GM21447 (cell line): ENCODE measurements at regions not wholly inside any gene's neighbourhood (a gene's known extent, or its start where the extent isn't known, plus 50 kb on each side); places are given as distances from the start of the nearest gene placed in this dataset.
"Not testable (repeated sequence)": the region's sequence is repeated elsewhere in the genome, so short reads cannot be mapped to it uniquely, and the experiment has no call there.

Source experiments
- ATAC-seq: cut with Tn5 transposase; IDR thresholded peaks from one replicate; pipeline ENCODE4 v1.9.1; 2021; ENCODE audit not compliant: unreplicated experiment

DNA sequence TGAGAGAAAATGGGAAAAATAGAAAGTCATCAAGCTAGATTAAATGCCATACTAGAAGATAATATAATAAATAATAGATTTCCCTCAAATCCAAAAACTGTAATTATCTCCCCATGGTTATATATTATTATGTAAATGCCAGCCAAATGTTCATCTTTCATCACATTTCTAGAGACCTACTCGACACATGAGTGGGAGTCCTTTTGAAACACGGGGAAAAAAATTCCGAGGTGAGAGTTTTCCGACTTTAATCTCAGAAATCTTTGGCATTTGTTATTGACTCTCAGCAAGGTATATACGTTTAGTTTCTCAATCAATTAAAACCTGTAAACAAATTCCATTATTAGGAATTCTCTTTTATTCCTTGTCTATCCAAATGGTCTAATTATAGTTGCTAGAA is 465.4 kb upstream of the SMIM31 start:
- ATAC-seq = no peak

DNA sequence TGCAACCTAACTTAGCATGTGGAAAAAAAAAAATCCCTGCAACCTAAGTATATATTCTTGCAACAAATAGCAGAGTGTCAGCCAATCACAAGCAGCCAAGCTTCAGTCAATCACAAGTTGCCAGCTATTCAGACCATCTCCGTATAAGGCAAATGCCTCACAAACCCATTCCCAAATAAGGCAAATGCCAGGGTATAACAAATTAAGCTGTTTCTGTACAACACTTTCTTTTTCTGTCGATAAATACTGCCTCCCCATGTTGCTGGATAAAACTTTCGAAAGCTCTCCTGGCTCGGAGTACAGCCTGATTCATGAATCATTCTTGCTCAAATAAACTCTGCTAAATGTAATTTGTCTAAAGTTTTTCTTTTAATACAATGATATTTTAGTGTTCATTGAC is 460.7 kb upstream of the SMIM31 start:
- no peak for ATAC-seq

DNA sequence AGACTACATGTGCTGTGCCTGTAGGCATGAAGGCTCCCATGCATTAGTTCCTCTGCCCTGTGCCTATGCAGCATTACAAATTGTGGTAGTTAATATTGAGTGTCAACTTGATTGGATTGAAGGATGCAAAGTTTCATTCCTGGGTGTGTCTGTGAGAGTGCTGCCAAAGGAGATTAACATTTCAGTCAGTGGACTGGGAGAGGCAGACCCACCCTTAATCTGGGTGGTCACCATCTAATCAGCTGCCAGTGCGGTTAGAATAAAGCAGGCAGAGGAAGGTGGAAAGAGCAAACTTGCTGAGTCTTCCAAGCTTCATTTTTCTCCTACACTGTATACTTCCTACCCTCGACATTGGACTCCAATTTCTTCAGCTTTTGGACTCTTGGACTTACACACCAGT is 460.2 kb upstream of the SMIM31 start:
- ATAC-seq = no peak

DNA sequence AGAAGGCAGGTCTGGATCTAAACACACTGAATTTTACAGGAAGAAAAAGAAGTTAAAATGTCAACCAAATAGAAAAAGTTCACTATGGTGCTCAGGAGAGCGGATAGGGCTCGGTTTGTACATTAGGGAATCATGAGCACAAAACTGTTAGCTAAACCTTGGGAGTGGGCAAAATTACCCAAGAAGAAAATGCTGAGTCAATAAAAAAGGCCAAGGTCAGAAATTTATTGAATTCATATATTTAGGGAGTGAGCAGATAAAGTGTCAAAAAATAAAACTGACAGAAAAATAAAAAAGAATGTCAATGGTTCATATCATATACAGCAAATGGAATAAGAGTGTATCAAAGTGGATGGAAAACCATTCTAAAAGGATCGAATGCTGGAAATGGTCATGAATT is 452.5 kb upstream of the SMIM31 start:
- ATAC-seq = no peak

DNA sequence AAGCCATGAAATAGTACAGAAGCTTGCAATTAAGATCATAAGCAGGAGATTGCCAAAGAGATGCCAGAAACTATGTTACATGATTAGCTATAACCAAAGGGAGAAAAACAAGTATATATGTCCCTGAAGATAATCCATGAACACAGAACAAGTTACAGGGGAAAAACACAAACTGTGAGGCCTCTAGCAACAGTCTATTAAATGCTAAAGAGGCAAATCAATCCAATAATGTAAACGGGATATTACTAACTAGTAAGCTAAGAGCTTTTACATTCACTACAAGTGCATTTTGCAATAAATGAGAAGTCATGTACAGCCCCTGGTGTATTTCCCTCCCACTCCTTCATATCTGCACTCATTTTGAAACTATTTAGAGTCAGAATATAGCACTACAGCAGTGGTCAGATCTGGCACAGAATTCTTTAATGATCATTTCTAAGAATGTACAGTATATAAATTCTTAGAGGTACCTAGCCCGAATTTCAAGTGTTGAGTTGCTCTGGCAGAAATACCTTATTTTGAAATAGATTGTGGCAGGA is 449.8 kb upstream of the SMIM31 start:
- no peak for ATAC-seq

DNA sequence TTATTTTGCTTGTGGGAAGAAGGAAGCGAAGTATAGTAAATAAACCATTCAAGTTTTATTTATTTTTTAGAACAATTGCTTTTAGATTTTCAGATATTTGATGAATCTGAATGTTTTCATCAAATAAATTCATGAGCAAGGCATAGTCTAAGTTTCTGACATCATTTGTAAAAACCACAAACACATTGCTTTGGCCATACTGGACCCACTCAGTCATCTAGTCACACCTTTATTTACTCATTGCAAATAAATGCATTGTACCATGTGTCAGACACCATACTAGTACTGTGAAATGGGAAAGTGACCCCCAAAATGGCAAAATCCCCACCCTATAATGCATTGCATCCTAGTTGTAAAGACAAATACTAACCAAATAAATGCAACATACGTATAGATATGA is 449.1 kb upstream of the SMIM31 start:
- no peak for ATAC-seq

DNA sequence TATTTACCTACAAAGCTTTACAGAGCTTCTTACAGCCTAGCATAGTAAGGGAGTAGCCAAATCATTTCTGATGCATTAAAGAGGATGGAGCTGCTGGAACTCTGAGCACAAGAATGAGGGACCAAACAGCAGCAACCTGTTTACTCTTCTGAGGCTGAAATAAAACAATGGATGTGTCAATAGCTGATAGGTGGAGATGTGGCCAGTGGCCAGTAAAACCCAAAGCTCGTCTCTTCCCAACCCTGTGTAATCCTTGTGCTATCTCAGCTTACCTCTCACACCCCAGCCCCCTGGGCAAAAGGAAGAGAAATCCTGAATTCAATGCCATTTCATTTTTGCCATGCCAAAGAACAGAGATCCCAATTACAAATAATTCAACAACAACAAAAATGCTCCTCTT is 446.7 kb upstream of the SMIM31 start:
- no peak for ATAC-seq

DNA sequence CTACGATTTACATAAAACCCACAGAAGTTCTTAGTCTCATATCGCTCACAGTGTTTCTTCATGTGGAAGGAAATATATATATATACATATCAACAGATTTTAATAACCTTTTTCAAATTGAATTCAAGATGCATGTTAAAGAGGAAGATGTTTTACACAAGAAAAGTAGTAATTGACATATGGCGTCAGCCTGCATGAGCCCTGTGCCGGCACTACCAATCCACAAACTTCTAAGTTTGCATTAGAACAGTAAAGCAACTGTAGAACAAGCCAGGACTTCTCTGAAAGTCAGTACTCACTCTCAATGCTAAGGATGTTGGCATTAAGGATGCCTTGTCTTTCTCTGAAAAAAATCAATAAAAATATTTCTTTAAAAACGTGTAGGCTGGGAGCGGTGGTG is 441.3 kb upstream of the SMIM31 start:
- no peak for ATAC-seq

DNA sequence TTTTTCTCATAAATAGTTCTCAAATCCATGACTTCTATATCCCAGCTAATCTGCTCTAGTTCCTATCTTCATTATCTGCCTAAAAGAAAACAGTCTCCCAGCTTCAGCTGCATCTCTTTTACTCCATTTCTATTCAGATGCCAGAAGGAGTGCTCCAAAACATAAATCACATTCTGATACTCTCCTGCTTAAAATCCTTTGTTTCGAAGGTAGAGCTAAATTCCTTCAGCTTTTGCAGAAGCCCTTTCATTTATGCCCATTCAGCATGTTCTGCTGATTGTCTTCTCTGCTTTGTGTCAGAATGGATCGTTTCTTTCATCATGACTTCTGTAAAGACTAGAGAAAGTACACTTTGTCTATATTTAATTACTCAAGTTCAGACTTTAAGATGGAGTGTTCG is 440.1 kb upstream of the SMIM31 start:
- ATAC-seq = no peak

DNA sequence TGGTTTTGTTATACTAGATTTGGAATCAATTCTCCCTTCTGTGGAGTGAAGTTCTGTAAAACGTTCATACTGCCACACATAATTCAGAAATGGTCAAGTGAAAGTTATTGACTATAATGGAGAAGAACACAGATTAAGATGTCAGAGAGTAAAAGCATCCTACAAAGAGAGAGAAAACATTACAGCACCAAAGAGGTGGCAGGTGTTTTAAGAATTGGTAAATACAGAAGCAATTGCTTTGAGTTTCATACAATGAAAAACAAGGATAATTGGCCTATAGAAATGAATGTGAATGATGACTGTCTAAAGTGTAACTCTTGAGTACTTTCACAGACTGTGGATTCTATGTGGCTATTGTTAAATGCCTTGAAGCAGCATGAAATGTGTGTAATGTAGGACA is 435.6 kb upstream of the SMIM31 start:
- ATAC-seq = no peak

DNA sequence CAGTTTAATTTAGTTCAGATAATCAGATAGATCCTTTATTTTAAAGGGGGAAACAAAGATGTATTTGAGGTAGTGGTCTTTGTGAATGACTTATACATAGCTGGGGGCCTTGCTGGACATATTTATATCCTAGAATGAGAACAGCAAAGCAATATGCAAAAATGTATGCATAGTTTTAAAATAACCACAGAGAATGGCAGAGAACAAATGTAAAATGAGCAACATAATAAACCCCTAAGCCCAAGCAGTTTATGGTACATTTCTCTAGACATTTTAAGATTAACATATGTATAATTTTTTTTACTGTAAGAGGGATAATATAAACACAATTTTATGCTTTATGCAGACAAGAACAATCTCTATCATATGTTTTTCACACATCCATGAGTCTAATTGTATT is 434.2 kb upstream of the SMIM31 start:
- ATAC-seq = no peak

DNA sequence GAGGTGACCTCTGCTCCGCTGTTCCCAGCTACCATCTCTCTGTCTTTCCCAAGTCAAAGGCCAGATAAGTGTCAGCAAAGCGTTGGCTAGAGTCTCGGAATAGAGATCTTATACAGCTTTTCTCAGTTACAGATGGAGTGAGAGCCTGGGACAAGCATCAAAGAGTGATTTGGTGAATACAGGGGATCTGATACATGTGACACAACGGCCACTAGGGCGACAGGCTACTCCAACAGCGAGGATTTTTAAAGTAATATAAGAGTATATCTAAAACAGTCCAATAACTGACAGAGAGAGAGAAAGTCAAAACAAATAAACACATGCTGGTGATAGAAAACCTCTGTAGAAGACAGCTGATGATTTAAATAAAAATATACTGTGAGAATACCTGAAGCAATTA is 433.1 kb upstream of the SMIM31 start:
- no peak for ATAC-seq

DNA sequence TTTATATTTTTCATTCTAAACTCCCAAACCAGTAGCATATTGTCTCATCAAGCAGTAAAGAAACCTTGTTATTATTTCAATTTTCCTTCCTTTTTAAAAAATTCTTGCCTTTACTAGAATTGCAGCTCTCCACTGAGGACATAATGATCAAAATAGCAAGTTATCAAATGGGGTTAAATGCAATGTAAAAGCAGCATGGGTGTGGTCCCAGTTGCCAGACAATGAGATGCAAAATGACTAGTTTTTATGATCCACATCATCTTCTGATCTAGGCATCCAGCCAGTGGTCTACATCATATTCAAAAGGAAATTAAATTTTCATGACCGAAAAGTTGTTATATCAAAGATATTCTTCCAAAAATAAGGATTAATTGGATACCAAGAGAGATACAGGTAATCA is 427.9 kb upstream of the SMIM31 start:
- ATAC-seq = no peak

DNA sequence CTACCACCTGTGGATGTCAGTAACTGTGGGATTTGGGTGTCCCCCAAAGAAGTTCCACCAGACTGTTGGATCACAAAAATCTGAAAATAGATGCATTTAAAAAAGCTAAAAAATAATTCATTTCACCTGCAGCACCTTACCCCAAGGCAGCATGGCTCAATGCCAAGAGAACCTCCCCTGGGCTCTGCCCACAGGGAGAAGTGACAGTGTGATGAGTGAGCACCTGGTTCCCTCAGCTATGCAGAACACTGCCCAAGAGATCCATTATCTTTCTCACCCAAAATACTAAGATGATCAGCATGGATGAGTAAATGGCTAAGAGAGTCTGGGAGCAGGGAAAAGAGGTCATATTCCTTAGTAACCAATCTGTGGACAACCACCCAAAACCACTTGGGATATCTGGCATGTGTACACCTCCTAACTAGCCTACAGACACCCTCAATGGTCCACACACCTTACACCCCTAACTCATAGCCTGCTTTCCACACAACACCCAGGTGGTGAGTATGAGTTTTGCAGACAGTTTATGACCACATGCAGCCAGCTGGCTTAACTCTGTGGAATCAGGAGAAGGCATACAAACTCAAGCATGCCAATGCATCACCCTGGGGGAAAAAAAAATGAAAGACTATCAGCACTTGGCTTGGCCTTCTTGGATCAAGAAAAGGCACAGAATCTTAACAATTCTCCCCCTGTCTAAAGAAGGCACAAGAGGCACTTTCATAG is 416.5 kb upstream of the SMIM31 start:
- no peak for ATAC-seq

DNA sequence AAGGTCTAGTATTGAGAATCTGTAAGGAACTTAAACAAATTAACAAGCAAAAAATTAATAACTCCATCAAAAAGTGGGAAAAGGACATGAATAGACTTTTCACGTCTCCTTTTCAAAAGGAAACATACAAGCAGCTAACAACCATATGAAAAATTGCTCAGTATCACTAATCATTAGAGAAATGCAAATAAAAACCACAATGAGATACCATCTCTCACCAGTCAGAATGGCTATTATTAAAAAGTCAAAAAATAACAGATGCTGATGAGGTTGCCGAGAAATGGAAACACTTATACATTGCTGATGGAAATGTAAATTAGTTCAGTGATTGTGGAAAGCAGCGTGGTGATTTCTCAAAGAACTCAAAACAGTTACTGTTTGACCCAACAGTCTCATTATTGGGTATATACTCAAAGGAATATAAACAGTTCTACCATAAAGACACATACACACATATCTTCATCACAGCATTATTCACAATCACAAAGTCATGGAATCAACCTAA is 410.4 kb upstream of the SMIM31 start:
- ATAC-seq = no peak

DNA sequence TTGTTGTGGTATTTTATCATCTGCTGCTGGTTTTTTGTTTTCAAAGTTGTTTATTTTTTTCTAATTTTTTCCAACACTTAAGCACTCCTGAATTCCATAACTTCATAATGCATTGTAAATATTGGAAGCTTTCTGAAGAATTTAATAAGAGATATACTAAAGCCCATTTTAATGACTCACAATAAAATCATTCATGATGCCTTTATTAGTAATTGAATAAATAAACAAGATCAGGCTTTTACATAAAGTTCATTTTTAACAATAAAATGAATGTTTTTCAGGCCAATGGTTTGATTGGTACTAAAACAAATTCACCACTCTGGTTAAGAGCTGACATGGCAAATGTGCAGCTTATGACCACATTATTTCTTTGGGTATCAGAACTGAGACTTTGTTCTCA is 408.2 kb upstream of the SMIM31 start:
- no peak for ATAC-seq

DNA sequence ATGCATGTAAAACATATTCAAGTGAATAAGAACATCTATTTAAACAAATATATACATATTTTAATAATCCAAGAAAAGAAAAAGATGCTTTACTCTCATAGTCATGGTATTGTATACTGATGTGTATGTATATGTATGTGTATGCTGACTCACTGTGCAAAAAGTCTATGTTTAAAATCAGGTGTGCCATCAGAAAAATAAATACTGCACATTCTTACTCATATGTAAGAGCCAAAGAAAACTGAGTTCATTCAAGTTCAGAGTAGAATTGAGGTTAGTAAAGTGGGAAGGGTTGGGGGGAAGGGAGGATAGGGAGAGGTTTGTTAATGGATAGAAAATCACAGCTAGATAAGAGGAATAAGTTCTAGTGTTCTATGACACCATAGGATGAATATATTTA is 403.9 kb upstream of the SMIM31 start:
- no peak for ATAC-seq

DNA sequence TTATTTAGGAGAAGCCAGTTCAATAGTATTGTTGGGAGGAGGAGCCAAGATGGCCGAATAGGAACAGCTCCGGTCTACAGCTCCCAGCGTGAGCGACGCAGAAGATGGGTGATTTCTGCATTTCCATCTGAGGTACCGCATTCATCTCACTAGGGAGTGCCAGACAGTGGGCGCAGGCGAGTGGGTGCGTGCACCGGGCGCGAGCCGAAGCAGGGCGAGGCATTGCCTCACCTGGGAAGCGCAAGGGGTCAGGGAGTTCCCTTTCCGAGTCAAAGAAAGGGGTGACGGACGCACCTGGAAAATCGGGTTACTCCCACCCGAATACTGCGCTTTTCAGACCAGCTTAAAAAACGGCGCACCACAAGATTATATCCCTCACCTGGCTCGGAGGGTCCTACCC is 403.2 kb upstream of the SMIM31 start:
- not testable (repeated sequence) for ATAC-seq

DNA sequence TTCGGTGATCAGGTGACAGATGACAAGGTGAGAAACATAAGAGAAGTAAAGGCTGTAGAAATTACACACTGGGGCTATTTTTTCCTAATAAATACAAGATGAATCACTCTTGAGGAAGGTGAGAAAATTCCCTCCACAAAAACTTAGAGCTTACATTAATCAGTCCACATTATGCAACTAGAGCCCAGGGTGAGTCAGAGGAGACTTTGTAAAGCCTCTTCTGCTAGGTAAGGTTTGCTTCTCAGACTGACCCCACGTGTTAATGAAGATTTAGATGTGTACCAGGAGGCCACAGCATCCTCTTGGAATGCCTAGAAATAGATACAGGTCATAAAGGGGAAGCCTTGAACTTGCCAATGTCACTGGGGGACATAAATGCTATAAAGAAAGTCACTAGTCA is 396.0 kb upstream of the SMIM31 start:
- ATAC-seq = no peak

DNA sequence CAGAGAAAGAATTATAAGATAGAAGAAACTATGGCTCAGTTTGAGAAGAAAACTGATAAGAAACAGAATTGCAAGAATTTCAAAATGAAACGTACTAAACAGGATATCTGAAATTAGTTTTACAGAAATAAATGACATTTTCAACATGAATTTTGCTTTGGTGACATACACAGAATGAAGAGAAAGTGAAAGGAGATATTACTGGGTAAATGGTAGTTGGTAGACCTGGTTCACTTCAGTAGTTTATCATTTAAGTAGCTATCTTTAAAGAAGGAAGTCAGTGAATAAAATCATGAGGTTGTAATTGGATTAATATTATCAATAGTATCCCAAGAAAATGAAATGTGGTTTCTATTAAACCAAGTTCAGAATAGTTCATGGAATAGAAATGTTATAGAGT is 395.5 kb upstream of the SMIM31 start:
- no peak for ATAC-seq

DNA sequence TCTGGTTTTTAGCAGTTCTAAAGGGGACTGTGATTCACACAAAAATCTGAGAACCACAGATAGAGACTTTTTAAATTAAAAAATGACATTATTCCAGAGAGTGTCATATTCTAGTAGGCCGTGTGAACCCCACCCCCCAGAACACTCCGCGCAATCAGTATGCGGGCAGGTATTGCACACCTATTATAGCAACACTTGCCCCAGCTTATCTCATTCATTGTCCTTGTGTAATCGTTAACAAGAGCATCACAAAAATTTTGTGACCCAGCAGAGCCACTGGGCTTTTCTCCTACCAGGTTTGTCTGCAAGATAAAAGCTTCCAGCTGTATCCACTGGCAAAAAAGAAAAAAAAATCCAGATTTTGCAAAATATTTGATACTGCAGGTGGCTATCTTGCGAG is 394.1 kb upstream of the SMIM31 start:
- ATAC-seq = no peak

DNA sequence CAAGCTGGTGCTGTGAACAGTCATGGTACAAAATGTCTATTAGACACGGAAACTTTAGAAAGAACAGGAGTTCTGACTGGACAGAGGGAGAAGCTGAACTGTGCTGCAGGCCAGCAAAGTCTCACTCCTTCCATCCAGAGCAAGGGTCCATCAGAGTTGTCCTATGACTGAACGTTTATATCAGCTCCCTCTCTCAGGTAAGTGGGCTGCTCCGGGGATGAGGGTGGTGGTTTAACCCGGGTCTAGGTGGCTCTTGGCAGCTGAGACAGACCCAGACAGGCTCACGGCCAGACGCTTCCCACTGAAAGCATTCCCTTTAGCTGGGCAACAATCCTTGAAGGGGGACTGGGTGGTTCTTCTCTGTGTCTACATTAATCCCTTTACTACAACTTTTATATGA is 385.0 kb upstream of the SMIM31 start:
- ATAC-seq = no peak

DNA sequence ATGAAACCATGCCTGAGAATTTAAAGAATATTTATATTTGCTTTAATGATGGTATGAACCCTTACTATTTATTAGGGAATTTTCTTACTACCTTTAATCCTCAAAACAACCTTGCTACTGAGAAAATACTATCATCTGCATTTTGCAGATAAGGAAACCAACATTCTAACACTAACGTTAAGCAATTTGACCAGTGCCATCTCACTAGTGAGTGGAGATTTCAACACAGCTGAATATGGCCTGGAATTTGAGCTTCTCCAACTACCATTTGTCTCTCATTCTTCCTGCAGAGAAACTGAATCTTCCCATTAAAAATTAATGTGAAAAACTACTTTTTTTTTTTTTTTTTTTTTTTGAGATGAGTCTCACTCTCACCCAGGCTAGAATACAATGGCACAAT is 380.9 kb upstream of the SMIM31 start:
- no peak for ATAC-seq
